ENCODE measurements at regions not wholly inside any gene's neighbourhood (a gene's known extent, or its start where the extent isn't known, plus 50 kb on each side); places are given as distances from the start of the nearest gene placed in this dataset.

GRCh38 chr10:108166401-108166800 lies 1001.9 kb upstream of the SORCS1 start:
- FAIRE-seq = no peak

- no peak for FAIRE-seq
These were observed 982.8 kb upstream of the SORCS1 start for GRCh38 chr10:108147346-108147745.

GRCh38 chr10:108141064-108141463 lies 976.6 kb upstream of the SORCS1 start:
- FAIRE-seq = no peak

GRCh38 chr10:108132303-108132702 lies 967.8 kb upstream of the SORCS1 start:
- no peak for FAIRE-seq

- no peak for FAIRE-seq
These were observed 966.1 kb upstream of the SORCS1 start for GRCh38 chr10:108130575-108130974.

- FAIRE-seq = no peak
These were observed 947.7 kb upstream of the SORCS1 start for GRCh38 chr10:108112218-108112617.

GRCh38 chr10:108104551-108105156 lies 940.1 kb upstream of the SORCS1 start:
- no peak for FAIRE-seq

GRCh38 chr10:108097258-108097657 lies 932.8 kb upstream of the SORCS1 start:
- no peak for FAIRE-seq

GRCh38 chr10:108095932-108096925 lies 931.7 kb upstream of the SORCS1 start:
- FAIRE-seq = no peak

- FAIRE-seq = no peak
These were observed 926.1 kb upstream of the SORCS1 start for GRCh38 chr10:108090476-108091215.

- no peak for FAIRE-seq
These were observed 922.0 kb upstream of the SORCS1 start for GRCh38 chr10:108086502-108086901.

- FAIRE-seq = no peak
These were observed 918.1 kb upstream of the SORCS1 start for GRCh38 chr10:108082596-108082995.

- FAIRE-seq = no peak
These were observed 913.8 kb upstream of the SORCS1 start for GRCh38 chr10:108078263-108078662.

- FAIRE-seq = no peak
These were observed 908.0 kb upstream of the SORCS1 start for GRCh38 chr10:108072466-108072865.

- FAIRE-seq = no peak
These were observed 906.3 kb upstream of the SORCS1 start for GRCh38 chr10:108070789-108071188.

- no peak for FAIRE-seq
These were observed 904.6 kb upstream of the SORCS1 start for GRCh38 chr10:108069096-108069495.

- FAIRE-seq = no peak
These were observed 900.3 kb upstream of the SORCS1 start for GRCh38 chr10:108064746-108065260.

GRCh38 chr10:108060246-108060645 lies 895.7 kb upstream of the SORCS1 start:
- no peak for FAIRE-seq

- FAIRE-seq = no peak
These were observed 891.0 kb upstream of the SORCS1 start for GRCh38 chr10:108055506-108055905.

- peak; percentile 55 for FAIRE-seq
These were observed 888.5 kb upstream of the SORCS1 start for GRCh38 chr10:108052981-108053380.

GRCh38 chr10:108051218-108051617 lies 886.7 kb upstream of the SORCS1 start:
- no peak for FAIRE-seq

GRCh38 chr10:108050626-108051025 lies 886.1 kb upstream of the SORCS1 start:
- FAIRE-seq = no peak

GRCh38 chr10:108049668-108050067 lies 885.2 kb upstream of the SORCS1 start:
- FAIRE-seq = no peak

All from colon (tissue), 2 donors.